Gastrocnemius medialis (tissue), 4 donors: ENCODE measurements at regions not wholly inside any gene's neighbourhood (a gene's known extent, or its start where the extent isn't known, plus 50 kb on each side); places are given as distances from the start of the nearest gene placed in this dataset.

Source experiments
- POLR2A ChIP-seq, 2 donors: fragments of 450-650 bp; IDR thresholded peaks; one replicate each; pipeline ENCODE4 v1.6.1; 2017; ENCODE audit warnings: antibody characterized with exemption in 2 of 2, mild to moderate bottlenecking in 2 of 2, moderate library complexity in 2 of 2
- TF ChIP-seq, protein P1 (sequence below), 5 experiments: fragments of 450-650 bp in 3 of 5; fragments of 200-600 bp in 2 of 5; sonication (generic) in 2 of 5; IDR thresholded peaks in 4 of 5; conservative IDR thresholded peaks in 1 of 5; 1 replicate in 4 of 5; 2 replicates in 1 of 5; pipeline ENCODE4 v1.5.1; 2016 to 2019; ENCODE audit warnings: antibody characterized with exemption in 5 of 5, mild to moderate bottlenecking in 3 of 5, moderate library complexity in 3 of 5

DNA sequence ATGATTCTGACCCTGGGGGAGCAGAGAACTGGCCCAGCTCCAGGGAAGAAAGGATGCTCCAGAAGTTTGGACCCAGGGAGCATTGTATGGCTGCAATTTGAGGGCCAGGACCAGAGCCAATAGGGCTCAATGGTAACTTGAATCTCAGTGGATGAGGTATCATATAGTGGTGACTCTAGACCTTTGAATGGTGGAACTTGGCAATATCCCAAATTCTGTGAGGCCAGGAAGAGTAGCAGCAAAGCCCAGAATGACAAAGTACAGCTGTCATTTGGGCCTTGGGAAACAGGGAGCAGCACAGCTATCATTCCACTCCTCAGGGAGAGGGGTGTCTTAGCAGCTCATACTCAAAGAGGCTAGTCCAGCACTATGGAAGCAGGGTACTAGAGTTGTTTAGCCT is 332.9 kb upstream of the RBMS1 start:
- TF ChIP-seq, protein P1, sequence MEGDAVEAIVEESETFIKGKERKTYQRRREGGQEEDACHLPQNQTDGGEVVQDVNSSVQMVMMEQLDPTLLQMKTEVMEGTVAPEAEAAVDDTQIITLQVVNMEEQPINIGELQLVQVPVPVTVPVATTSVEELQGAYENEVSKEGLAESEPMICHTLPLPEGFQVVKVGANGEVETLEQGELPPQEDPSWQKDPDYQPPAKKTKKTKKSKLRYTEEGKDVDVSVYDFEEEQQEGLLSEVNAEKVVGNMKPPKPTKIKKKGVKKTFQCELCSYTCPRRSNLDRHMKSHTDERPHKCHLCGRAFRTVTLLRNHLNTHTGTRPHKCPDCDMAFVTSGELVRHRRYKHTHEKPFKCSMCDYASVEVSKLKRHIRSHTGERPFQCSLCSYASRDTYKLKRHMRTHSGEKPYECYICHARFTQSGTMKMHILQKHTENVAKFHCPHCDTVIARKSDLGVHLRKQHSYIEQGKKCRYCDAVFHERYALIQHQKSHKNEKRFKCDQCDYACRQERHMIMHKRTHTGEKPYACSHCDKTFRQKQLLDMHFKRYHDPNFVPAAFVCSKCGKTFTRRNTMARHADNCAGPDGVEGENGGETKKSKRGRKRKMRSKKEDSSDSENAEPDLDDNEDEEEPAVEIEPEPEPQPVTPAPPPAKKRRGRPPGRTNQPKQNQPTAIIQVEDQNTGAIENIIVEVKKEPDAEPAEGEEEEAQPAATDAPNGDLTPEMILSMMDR (IDR thresholded peaks at IDR 0.05 in 4 of 5, conservative IDR thresholded peaks at IDR 0.05 in 1 of 5) = no peak
- no peak for TF ChIP-seq POLR2A (IDR thresholded peaks at IDR 0.05)
